ENCODE measurements at regions not wholly inside any gene's neighbourhood (a gene's known extent, or its start where the extent isn't known, plus 50 kb on each side); places are given as distances from the start of the nearest gene placed in this dataset.

GRCh38 chr12:4977102-4977501, 66.6 kb upstream of the KCNA5 start:
- H3K27me3 Mint-ChIP-seq (ENCODE audit: low read depth, unreplicated experiment): peaks cover 56% of the 10 kb centered on the region
- Histone ChIP-seq H3K79me2 (ENCODE audit: insufficient read depth, low read length) (no peaks in the 10 kb centered on the region), H3K9ac (ENCODE audit: low read length) (no peak overlapping the region), H4K20me1 (ENCODE audit: insufficient read depth, low read length) (no peaks in the 10 kb centered on the region), H3K4me2 (ENCODE audit: low read length) (no peak overlapping the region), H3K9me3 (ENCODE audit: insufficient read depth, low read depth, low read length) (no peaks in the 10 kb centered on the region), H2AFZ (ENCODE audit: low read depth, low read length) (no peak overlapping the region), H3K27me3 (ENCODE audit: insufficient read depth, low read length) (peaks cover 9% of the 10 kb centered on the region), H3K36me3 (ENCODE audit: insufficient read depth, low read length) (no peaks in the 10 kb centered on the region), H3K4me3 (ENCODE audit: insufficient read depth, low read depth, low read length) (no peak overlapping the region), H3K4me1 (ENCODE audit: insufficient read depth, low read length) (peaks cover 5% of the 10 kb centered on the region), H3K27ac (ENCODE audit: low read depth, low read length) (no peak overlapping the region)
- peaks cover 3% of the 10 kb centered on the region for H3K9me3 Mint-ChIP-seq (ENCODE audit: unreplicated experiment)
- FAIRE-seq (no peak), DNase-seq (ENCODE audit: low read depth) (no peak)
- peaks cover 2% of the 10 kb centered on the region for H3K36me3 Mint-ChIP-seq (ENCODE audit: low read depth, unreplicated experiment)
- TF ChIP-seq EZH2 (IDR thresholded peaks at IDR 0.05; ENCODE audit: insufficient read depth, low read length) (no peak), CTCF (IDR thresholded peaks at IDR 0.05; ENCODE audit: insufficient read depth, low read depth, low read length) (no peak)
- H3K27ac Mint-ChIP-seq (ENCODE audit: unreplicated experiment): peak overlapping the region; percentile 72
- H3K4me1 Mint-ChIP-seq (ENCODE audit: low read depth, unreplicated experiment): no peaks in the 10 kb centered on the region
- H3K4me3 Mint-ChIP-seq (ENCODE audit: unreplicated experiment): no peak overlapping the region

GRCh38 chr12:4978737-4979136, 64.9 kb upstream of the KCNA5 start:
- peaks cover 65% of the 10 kb centered on the region for H3K27me3 Mint-ChIP-seq (ENCODE audit: low read depth, unreplicated experiment)
- H3K4me1 ChIP-seq (ENCODE audit: insufficient read depth, low read length): peaks cover 5% of the 10 kb centered on the region
- H3K79me2 ChIP-seq (ENCODE audit: insufficient read depth, low read length): no peaks in the 10 kb centered on the region
- peak overlapping the region; percentile 36 for H3K4me2 ChIP-seq (ENCODE audit: low read length)
- H3K9ac ChIP-seq (ENCODE audit: low read length): no peak overlapping the region
- no peaks in the 10 kb centered on the region for H4K20me1 ChIP-seq (ENCODE audit: insufficient read depth, low read length)
- H3K27ac ChIP-seq (ENCODE audit: low read depth, low read length): no peak overlapping the region
- peaks cover 3% of the 10 kb centered on the region for H3K9me3 Mint-ChIP-seq (ENCODE audit: unreplicated experiment)
- TF ChIP-seq EZH2 (IDR thresholded peaks at IDR 0.05; ENCODE audit: insufficient read depth, low read length): no peak
- FAIRE-seq: no peak
- H3K4me1 Mint-ChIP-seq (ENCODE audit: low read depth, unreplicated experiment): no peaks in the 10 kb centered on the region
- H2AFZ ChIP-seq (ENCODE audit: low read depth, low read length): no peak overlapping the region
- peaks cover 12% of the 10 kb centered on the region for H3K27me3 ChIP-seq (ENCODE audit: insufficient read depth, low read length)
- H3K9me3 ChIP-seq (ENCODE audit: insufficient read depth, low read depth, low read length): no peaks in the 10 kb centered on the region
- DNase-seq (ENCODE audit: low read depth): no peak
- no peak overlapping the region for H3K4me3 Mint-ChIP-seq (ENCODE audit: unreplicated experiment)
- no peak overlapping the region for H3K27ac Mint-ChIP-seq (ENCODE audit: unreplicated experiment)
- no peak overlapping the region for H3K4me3 ChIP-seq (ENCODE audit: insufficient read depth, low read depth, low read length)
- peaks cover 2% of the 10 kb centered on the region for H3K36me3 Mint-ChIP-seq (ENCODE audit: low read depth, unreplicated experiment)
- H3K36me3 ChIP-seq (ENCODE audit: insufficient read depth, low read length): no peaks in the 10 kb centered on the region

GRCh38 chr12:4979737-4980136, 63.9 kb upstream of the KCNA5 start:
- no peak overlapping the region for H3K4me3 ChIP-seq (ENCODE audit: insufficient read depth, low read depth, low read length)
- no peaks in the 10 kb centered on the region for H3K4me1 Mint-ChIP-seq (ENCODE audit: low read depth, unreplicated experiment)
- peaks cover 12% of the 10 kb centered on the region for H3K27me3 ChIP-seq (ENCODE audit: insufficient read depth, low read length)
- no peak overlapping the region for H3K27ac Mint-ChIP-seq (ENCODE audit: unreplicated experiment)
- peaks cover 2% of the 10 kb centered on the region for H3K36me3 Mint-ChIP-seq (ENCODE audit: low read depth, unreplicated experiment)
- peaks cover 70% of the 10 kb centered on the region for H3K27me3 Mint-ChIP-seq (ENCODE audit: low read depth, unreplicated experiment)
- H3K9me3 Mint-ChIP-seq (ENCODE audit: unreplicated experiment): peaks cover 3% of the 10 kb centered on the region
- H3K27ac ChIP-seq (ENCODE audit: low read depth, low read length): no peak overlapping the region
- H3K9me3 ChIP-seq (ENCODE audit: insufficient read depth, low read depth, low read length): no peaks in the 10 kb centered on the region
- TF ChIP-seq EZH2 (IDR thresholded peaks at IDR 0.05; ENCODE audit: insufficient read depth, low read length): no peak
- TF ChIP-seq CTCF (IDR thresholded peaks at IDR 0.05; ENCODE audit: insufficient read depth, low read depth, low read length): no peak
- no peaks in the 10 kb centered on the region for H4K20me1 ChIP-seq (ENCODE audit: insufficient read depth, low read length)
- DNase-seq (ENCODE audit: low read depth) (no peak), FAIRE-seq (no peak)
- H3K4me1 ChIP-seq (ENCODE audit: insufficient read depth, low read length): peaks cover 5% of the 10 kb centered on the region
- H3K4me2 ChIP-seq (ENCODE audit: low read length): no peak overlapping the region
- no peaks in the 10 kb centered on the region for H3K36me3 ChIP-seq (ENCODE audit: insufficient read depth, low read length)
- H2AFZ ChIP-seq (ENCODE audit: low read depth, low read length): no peak overlapping the region
- H3K4me3 Mint-ChIP-seq (ENCODE audit: unreplicated experiment): no peak overlapping the region
- H3K9ac ChIP-seq (ENCODE audit: low read length): no peak overlapping the region
- no peaks in the 10 kb centered on the region for H3K79me2 ChIP-seq (ENCODE audit: insufficient read depth, low read length)
